HG03095 (cell line): ENCODE measurements at regions not wholly inside any gene's neighbourhood (a gene's known extent, or its start where the extent isn't known, plus 50 kb on each side); places are given as distances from the start of the nearest gene placed in this dataset.
"Not testable (repeated sequence)": the region's sequence is repeated elsewhere in the genome, so short reads cannot be mapped to it uniquely, and the experiment has no call there.

ENCODE experiments used
- ATAC-seq: cut with Tn5 transposase; IDR thresholded peaks from one replicate; pipeline ENCODE4 v1.9.1; 2021; ENCODE audit warnings: moderate library complexity; ENCODE audit not compliant: unreplicated experiment

- no peak for ATAC-seq
Measured at GRCh38 chr10:4246881-4247358, 461.9 kb upstream of the KLF6 start.

GRCh38 chr10:4243651-4244050 is 458.6 kb upstream of the KLF6 start:
- ATAC-seq, result no peak

GRCh38 chr10:4243169-4243568 is 458.2 kb upstream of the KLF6 start:
- ATAC-seq, result no peak

GRCh38 chr10:4242561-4243035 is 457.6 kb upstream of the KLF6 start:
- ATAC-seq, result no peak

- ATAC-seq, result no peak
Measured at GRCh38 chr10:4241724-4242345, 456.8 kb upstream of the KLF6 start.

- no peak for ATAC-seq
Measured at GRCh38 chr10:4240608-4241197, 455.7 kb upstream of the KLF6 start.

GRCh38 chr10:4239186-4239585 is 454.2 kb upstream of the KLF6 start:
- ATAC-seq, result no peak

- ATAC-seq, result not testable (repeated sequence)
Measured at GRCh38 chr10:4236905-4237304, 451.9 kb upstream of the KLF6 start.

GRCh38 chr10:4234661-4235060 is 449.7 kb upstream of the KLF6 start:
- no peak for ATAC-seq

GRCh38 chr10:4231439-4231838 is 446.4 kb upstream of the KLF6 start:
- no peak for ATAC-seq

GRCh38 chr10:4230036-4230435 is 445.0 kb upstream of the KLF6 start:
- ATAC-seq, result no peak

GRCh38 chr10:4229106-4229505 is 444.1 kb upstream of the KLF6 start:
- no peak for ATAC-seq

- ATAC-seq, result no peak
Measured at GRCh38 chr10:4227586-4227985, 442.6 kb upstream of the KLF6 start.

- ATAC-seq, result no peak
Measured at GRCh38 chr10:4226941-4227540, 442.0 kb upstream of the KLF6 start.

- ATAC-seq, result no peak
Measured at GRCh38 chr10:4224178-4224577, 439.2 kb upstream of the KLF6 start.

- not testable (repeated sequence) for ATAC-seq
Measured at GRCh38 chr10:4221310-4221709, 436.3 kb upstream of the KLF6 start.

- ATAC-seq, result no peak
Measured at GRCh38 chr10:4219901-4220300, 434.9 kb upstream of the KLF6 start.

GRCh38 chr10:4217653-4218052 is 432.6 kb upstream of the KLF6 start:
- ATAC-seq, result no peak

- no peak for ATAC-seq
Measured at GRCh38 chr10:4217187-4217586, 432.2 kb upstream of the KLF6 start.

- no peak for ATAC-seq
Measured at GRCh38 chr10:4216726-4217125, 431.7 kb upstream of the KLF6 start.

GRCh38 chr10:4215963-4216575 is 431.1 kb upstream of the KLF6 start:
- ATAC-seq, result no peak

GRCh38 chr10:4215485-4215884 is 430.5 kb upstream of the KLF6 start:
- no peak for ATAC-seq
